HT1080 (cell line): ENCODE measurements at regions not wholly inside any gene's neighbourhood (a gene's known extent, or its start where the extent isn't known, plus 50 kb on each side); places are given as distances from the start of the nearest gene placed in this dataset.

Source experiments
- DNase-seq: peaks from one replicate; pipeline ENCODE4 v3.0.0-alpha.2; 2015; ENCODE audit warnings: low read depth

- DNase-seq = no peak
Measured at GRCh38 chr5:171578829-171579491, 159.5 kb downstream of the FGF18 start.

DNA sequence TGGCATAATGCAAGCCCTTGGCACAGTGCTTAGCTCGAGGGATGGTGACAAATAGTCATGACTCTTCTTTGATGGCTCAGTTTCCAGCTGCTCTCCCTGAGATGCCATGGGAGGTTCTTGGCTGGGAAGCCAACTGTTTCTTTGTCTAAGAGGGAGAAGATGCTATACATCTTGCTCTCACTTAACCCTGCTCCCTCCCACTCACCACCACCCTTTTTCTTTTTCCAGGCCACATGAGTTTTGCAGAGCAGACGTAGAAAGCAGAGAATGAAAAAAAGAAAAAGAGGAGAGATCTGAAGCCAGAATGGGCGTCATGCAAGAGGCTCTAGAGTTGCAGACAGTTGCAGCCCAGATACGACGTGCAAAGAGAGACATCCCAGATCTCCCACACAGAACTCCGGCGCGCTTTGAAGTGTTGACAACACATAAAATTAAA, 160.5 kb downstream of the FGF18 start:
- no peak for DNase-seq

DNA sequence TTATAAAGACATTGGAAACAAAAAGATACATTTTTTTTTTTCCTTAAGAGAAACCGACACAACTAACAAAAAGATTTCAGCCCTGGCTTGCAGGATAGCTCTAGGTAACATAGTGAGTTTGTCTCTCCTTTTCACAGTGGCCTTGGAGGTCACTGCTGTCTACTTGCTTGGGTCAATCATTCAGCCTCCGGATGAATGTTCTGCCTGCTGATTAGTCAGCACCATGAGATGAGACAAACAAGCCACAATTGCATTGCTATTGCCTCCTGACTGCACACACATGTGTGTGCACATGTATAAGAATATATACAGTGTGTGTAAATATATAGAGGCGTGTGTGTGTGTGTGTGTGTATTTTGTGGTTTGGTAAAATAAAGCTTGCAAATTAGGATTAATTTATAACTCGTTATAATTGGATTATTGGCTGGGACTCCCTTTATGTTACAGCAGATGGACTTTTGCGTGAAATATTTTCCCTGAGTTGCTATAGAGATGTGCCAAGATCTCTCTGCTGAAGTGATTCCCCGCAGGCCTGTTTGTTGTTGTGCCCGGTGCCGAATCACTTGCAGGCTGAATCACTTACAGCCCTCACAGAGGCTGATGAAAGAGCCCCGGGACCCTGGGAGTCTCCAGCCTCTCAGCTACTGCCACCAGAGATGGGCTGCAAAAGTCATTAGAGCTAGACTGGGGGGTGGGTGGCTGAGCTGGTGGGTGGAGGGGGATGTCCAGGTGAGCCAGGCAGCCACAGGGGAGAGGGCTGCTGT, 161.2 kb downstream of the FGF18 start:
- peak; percentile 28 for DNase-seq

DNA sequence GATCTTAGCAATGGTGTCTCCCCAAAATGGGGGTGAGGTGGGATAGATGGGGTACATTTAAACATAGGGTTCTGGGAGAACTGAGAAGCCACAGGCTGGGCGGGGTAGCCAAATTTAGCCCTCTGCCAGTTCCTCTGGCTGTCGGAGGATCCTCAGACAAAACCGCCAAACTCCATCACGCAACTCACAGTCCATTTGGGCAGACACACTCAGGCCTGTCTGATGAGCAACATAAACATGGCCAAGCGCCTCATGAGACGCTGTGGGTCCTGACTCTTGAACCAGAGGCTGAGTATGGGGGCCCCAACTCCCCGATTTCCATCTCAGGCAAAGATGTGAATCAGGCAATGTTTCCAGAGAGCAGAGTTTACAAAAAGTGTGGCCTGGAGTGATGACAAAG, 162.3 kb downstream of the FGF18 start:
- no peak for DNase-seq

GRCh38 chr5:171582849-171583248, 163.4 kb downstream of the FGF18 start:
- no peak for DNase-seq

DNA sequence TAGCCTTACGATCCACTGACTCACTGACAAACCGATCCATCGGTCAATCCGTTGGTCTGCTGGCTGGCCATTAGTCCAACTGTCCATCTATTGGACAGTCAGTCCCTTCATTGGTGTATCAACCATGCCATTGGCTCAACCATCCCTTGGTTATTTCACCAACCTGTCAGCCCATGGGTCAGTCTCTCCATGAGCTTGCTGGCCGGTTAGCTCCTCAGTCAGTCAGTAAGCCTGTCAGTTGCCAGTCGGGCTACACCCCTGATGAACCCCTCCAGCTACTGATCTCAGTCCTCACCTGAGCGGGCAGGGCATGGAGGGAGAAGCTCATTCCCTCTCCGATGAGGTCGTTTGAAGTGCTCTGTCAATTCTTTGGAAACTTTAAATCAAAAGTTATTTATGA, 166.5 kb downstream of the FGF18 start:
- DNase-seq = no peak

- DNase-seq = no peak
Measured at GRCh38 chr5:171586436-171586835, 167.0 kb downstream of the FGF18 start.

DNA sequence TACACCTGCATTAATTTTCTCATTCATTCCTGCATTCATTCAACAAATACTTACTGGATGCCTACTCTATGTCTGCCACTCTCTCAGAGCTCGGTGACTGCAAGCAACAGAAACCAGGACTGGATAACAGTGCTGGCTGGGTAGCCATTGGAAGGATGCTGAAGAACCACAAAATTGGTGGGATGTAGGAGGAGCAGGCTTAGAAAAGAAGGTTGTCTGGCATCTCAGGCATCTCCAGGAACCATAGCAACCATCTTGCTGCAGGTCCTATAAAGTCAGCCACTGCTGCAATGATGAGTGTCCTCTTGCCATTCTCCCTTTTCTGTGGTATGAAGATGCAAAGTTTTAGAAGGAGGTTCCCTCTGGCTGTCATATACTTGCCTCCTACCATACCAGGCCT, 168.6 kb downstream of the FGF18 start:
- no peak for DNase-seq

- no peak for DNase-seq
Measured at GRCh38 chr5:171588790-171589189, 169.3 kb downstream of the FGF18 start.

- no peak for DNase-seq
Measured at GRCh38 chr5:171589461-171589860, 170.0 kb downstream of the FGF18 start.

GRCh38 chr5:171592076-171592475, 172.6 kb downstream of the FGF18 start:
- DNase-seq = no peak

DNA sequence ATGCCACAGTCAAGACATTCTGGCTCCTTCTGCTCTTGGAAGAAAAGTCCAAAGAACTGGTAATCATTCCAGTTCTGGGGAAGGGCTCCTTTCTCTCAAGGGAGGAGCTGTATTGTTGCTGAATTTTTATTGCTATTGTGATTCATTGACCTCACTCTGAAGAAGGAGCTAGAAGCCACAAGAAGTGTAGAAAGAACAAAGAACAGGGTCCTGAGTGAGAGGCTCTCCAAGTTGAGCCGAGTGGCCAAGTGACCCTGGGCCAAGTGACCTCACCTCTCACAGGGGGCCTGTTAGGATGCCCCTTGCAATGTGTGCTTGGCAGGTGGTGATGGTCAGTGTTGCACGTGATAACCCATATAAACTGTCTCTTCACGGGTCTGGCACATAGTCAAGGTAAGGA, 173.3 kb downstream of the FGF18 start:
- DNase-seq = peak; percentile 53

GRCh38 chr5:171593401-171593800, 174.0 kb downstream of the FGF18 start:
- no peak for DNase-seq

GRCh38 chr5:171593976-171594375, 174.5 kb downstream of the FGF18 start:
- DNase-seq = peak; percentile 24

DNA sequence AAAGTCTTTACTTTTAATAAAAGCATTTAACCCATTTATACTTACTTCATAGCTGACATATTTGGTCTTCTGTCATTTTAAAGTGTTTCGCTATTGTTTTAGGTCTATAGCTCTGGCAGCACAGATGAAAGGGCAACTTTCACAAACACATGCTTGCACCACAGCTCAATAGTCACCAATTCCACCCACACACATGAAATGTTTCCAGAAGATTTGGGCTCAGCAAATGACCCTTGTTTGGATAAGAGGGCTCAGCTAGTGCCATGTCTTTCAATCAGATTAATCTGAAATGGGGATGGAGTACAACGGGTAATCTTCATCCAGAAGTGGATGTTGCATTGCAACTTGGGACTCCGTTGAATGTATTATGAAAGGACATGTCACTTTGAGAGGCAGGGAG, 176.0 kb downstream of the FGF18 start:
- DNase-seq = no peak

DNA sequence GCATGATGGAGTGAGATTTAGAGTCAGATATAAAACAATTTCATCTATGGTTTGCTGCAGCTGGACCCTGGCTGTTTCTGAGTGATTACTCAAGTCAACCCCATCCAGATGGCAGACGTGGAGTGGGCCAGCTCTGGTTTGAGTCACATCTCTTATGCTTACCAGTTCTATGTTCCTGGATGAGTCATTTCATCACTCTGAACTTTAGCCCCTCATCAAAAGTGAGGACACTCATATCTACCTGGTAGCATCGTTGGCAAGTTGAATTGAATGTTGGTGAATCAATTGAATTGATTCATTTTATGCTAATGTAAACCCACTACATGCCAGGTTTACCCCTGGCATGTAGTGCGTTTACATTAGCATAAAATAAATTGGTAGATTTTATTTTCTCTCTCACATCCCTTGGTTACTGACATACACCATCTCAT, 176.4 kb downstream of the FGF18 start:
- peak; percentile 89 for DNase-seq

DNA sequence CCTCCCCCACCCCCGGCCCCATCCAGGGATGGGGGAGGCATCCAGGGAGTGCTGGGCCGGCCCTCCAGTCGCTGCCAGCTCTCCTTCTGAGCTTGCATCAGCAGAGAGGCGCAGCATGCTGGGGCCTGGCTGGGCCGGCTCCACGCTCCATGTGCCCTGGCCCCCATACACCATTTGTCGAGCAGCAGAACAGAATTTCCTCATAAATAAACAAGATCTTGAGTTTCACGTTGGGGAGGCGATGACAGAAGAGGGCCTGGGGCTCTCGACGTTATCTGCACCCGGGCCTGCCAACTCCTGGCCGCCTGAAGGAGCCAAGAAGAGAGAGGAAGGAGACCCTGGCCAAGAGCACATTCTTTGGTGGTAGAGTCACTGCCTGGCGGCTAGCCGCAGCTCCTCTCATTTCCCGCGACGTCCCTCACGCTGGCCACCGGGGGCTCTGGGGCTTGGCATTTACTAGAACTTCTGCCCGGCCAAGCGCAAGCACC, 177.0 kb downstream of the FGF18 start:
- DNase-seq = peak; percentile 93

- DNase-seq = no peak
Measured at GRCh38 chr5:171597946-171598640, 178.6 kb downstream of the FGF18 start.

GRCh38 chr5:171598641-171599152, 179.2 kb downstream of the FGF18 start:
- DNase-seq = no peak

- DNase-seq = no peak
Measured at GRCh38 chr5:171599411-171599810, 180.0 kb downstream of the FGF18 start.

DNA sequence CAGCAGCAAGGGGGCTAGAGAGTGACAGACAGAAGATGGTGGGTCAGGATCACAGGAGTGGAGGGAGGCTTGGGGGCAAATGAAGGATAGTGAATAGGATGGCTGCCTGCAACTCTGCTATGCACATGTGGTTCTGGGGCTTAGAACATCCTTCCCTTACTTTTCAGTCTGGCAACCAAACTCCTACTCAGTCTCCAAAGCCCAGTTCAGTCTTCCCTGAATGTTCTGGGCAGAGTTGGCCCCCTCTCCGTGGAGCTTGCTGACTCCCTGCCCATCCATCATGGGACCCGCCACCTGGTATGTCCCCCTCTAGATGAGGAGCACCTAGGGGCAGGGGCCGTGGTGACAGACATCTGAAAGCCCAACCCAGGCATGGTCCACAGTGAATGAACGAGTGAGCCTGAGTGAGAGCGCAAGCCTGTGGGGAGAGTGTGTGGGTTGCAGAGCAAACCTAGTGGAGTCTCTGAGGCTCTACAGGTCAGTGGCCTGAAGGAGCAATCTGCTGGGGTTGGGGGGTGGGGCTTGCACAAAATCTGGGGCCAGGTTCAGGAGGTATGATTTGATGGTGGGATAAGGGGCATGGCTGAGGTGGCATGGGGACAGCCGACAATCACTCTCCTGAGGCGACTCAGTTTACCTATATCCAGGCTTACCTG, 180.6 kb downstream of the FGF18 start:
- DNase-seq = no peak
